Right atrium auricular region (tissue), 2 donors: ENCODE measurements at regions not wholly inside any gene's neighbourhood (a gene's known extent, or its start where the extent isn't known, plus 50 kb on each side); places are given as distances from the start of the nearest gene placed in this dataset.
"Not testable (repeated sequence)": the region's sequence is repeated elsewhere in the genome, so short reads cannot be mapped to it uniquely, and the experiment has no call there.

Experiments
- DNase-seq: peaks from one replicate; pipeline ENCODE4 v3.0.0-alpha.2; 2019; ENCODE audit warnings: low spot score
- H3K27ac ChIP-seq, 2 donors: fragments of 200-600 bp; sonication (generic); 1 replicate in 1 of 2; 2 replicates in 1 of 2; pipeline ENCODE4 v1.5.1; 2016 to 2019
- H3K27me3 ChIP-seq, 2 donors: fragments of 200-600 bp; sonication (generic); one replicate each; pipeline versions ENCODE4 v1.5.1 to v1.6.0; 2017 to 2019
- H3K36me3 ChIP-seq: fragments of 200-600 bp; sonication (generic); one replicate; pipeline ENCODE4 v1.5.1; 2016
- H3K4me1 ChIP-seq, 2 donors: fragments of 200-600 bp; sonication (generic); one replicate each; pipeline versions ENCODE4 v1.5.1 to v1.6.0; 2017 to 2019
- H3K4me3 ChIP-seq, 2 donors: fragments of 200-600 bp; sonication (generic); 1 replicate in 1 of 2; 2 replicates in 1 of 2; pipeline ENCODE4 v1.5.1; 2017 to 2019; ENCODE audit warnings: mild to moderate bottlenecking in 1 of 2, moderate library complexity in 1 of 2
- H3K9me3 ChIP-seq, 2 donors: fragments of 200-600 bp; sonication (generic); one replicate each; pipeline ENCODE4 v1.5.1; 2019
- CTCF ChIP-seq, 2 donors: fragments of 200-600 bp; sonication (generic); IDR thresholded peaks; one replicate each; pipeline ENCODE4 v1.5.1; 2019; ENCODE audit warnings: antibody characterized with exemption in 2 of 2

DNA sequence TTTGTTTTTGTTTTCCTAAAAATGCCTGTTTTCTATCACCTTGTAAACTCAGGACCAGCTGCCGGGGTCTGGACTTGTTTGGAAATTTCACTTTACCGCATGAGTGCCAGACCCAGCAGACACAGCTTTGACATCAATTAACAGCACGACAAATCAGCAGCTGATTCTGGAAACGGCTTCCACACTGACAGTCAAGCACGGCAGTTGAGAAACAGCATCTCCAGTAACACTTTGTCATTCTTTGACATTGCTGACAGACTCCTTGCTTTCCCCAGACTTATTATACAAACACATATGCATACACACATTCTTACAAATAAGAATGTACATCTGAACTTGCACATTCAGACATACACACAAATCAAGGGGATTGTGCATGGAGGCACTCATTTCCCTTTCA lies 1017.6 kb upstream of the HS3ST1 start:
- Histone ChIP-seq H3K27ac (peak overlapping the region; percentile 61), H3K9me3 (peaks cover 0 to 13% of the 10 kb centered on the region in 2 donors), H3K27me3 (no peaks in the 10 kb centered on the region), H3K4me3 (no peak overlapping the region), H3K36me3 (no peaks in the 10 kb centered on the region), H3K4me1 (peaks cover 0 to 4% of the 10 kb centered on the region in 2 donors)
- no peak for DNase-seq
- no peak for TF ChIP-seq CTCF (IDR thresholded peaks at IDR 0.05)

- H3K4me3 ChIP-seq, result no peak overlapping the region
- peak overlapping the region; percentile 61 for H3K27ac ChIP-seq
- peaks cover 0 to 4% of the 10 kb centered on the region in 2 donors for H3K4me1 ChIP-seq
- H3K9me3 ChIP-seq, result peaks cover 0 to 8% of the 10 kb centered on the region in 2 donors
- no peak for DNase-seq
- no peak for TF ChIP-seq CTCF (IDR thresholded peaks at IDR 0.05)
- H3K27me3 ChIP-seq, result no peaks in the 10 kb centered on the region
- no peaks in the 10 kb centered on the region for H3K36me3 ChIP-seq
Observed at GRCh38 chr4:12445711-12446235, 1017.1 kb upstream of the HS3ST1 start.

DNA sequence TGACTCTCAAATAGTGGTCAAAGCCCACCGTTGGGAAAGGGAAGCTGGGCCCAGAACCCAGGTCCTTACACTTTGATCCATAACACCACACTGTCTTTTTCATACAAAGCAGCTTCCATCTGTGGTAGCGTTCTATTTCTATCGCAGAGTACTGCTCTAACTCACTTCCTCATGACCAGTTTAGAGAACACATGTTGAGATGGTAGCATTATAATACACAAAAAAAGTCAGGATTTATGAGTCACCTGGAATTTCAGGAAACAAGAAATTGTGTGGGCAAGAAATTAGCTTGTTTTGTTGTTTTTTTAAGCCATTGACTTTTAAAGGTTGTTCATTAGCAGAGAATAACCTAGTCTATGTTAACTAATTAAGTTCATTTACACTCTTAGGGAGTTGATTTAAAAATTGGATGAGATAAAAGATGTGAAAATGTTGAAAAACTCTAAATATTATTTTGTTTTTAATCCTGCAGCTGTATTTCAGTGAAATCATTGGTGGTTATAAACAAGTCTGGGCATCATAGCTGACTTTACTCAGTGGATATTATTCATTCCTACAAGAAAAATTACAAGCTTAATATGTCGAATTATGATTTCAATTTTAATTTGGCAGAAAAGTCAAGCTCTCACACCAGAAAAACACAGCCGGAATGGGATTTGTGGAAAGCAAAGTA lies 1011.1 kb upstream of the HS3ST1 start:
- no peak for TF ChIP-seq CTCF (IDR thresholded peaks at IDR 0.05)
- no peaks in the 10 kb centered on the region for H3K36me3 ChIP-seq
- no peaks in the 10 kb centered on the region for H3K9me3 ChIP-seq
- DNase-seq, result no peak
- H3K27me3 ChIP-seq, result no peaks in the 10 kb centered on the region
- H3K4me3 ChIP-seq, result no peak overlapping the region
- H3K27ac ChIP-seq, result no peak overlapping the region
- H3K4me1 ChIP-seq, result no peaks in the 10 kb centered on the region

DNA sequence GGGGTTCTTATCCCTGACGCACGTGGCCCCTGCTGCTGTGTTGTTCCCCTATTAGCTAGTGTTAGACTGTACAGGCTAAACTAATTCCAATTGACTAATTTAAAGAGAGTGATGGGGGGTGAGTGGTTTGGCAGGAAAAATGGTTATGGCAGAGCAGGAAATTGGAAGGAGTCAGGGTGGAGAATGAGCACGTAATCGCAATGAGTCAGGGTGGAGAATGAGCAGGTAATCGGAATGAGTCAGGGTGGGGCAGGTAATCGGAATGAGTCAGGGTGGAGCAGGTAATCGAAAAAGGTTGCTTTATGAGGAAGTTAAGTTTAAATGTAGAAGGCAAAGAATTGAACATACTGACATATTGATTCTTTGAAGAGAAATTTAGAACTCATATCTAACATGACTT lies 1002.6 kb upstream of the HS3ST1 start:
- not testable (repeated sequence) for H3K27ac ChIP-seq, H3K27me3 ChIP-seq, DNase-seq, H3K4me3 ChIP-seq, H3K4me1 ChIP-seq, H3K9me3 ChIP-seq, H3K36me3 ChIP-seq

DNA sequence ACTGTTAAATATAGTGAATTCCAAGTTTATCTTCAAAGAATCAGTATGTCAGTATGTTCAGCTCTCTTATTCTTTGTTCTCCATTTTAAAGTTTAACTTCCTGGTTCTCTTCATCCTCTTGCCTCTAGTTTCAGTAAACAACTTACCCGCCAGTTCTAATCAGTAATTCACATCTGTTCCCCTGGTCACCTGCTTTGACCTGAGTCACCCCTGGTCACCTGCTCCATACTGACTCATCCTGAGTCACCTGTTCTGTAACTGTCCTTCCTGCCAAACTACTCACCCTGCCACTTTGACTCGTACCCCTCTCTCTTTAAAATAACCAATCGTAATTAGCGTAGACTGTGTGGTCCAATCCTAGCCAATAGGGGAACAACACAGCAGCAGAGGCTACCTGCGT lies 992.7 kb upstream of the HS3ST1 start:
- H3K4me3 ChIP-seq, result no peak overlapping the region
- DNase-seq, result no peak
- no peaks in the 10 kb centered on the region for H3K4me1 ChIP-seq
- TF ChIP-seq CTCF (IDR thresholded peaks at IDR 0.05), result no peak
- no peak overlapping the region for H3K27ac ChIP-seq
- H3K36me3 ChIP-seq, result no peaks in the 10 kb centered on the region
- no peaks in the 10 kb centered on the region for H3K27me3 ChIP-seq
- H3K9me3 ChIP-seq, result no peaks in the 10 kb centered on the region

- no peak for TF ChIP-seq CTCF (IDR thresholded peaks at IDR 0.05)
- no peak overlapping the region for H3K27ac ChIP-seq
- H3K27me3 ChIP-seq, result no peaks in the 10 kb centered on the region
- DNase-seq, result no peak
- no peaks in the 10 kb centered on the region for H3K4me1 ChIP-seq
- no peaks in the 10 kb centered on the region for H3K9me3 ChIP-seq
- H3K4me3 ChIP-seq, result no peak overlapping the region
- H3K36me3 ChIP-seq, result no peaks in the 10 kb centered on the region
Observed at GRCh38 chr4:12416755-12417154, 988.1 kb upstream of the HS3ST1 start.
